Lower leg skin (tissue), 3 donors: ENCODE measurements at regions not wholly inside any gene's neighbourhood (a gene's known extent, or its start where the extent isn't known, plus 50 kb on each side); places are given as distances from the start of the nearest gene placed in this dataset.
"Not testable (repeated sequence)": the region's sequence is repeated elsewhere in the genome, so short reads cannot be mapped to it uniquely, and the experiment has no call there.

Source experiments
- CTCF ChIP-seq, 3 donors: fragments of 450-650 bp; IDR thresholded peaks; one replicate each; pipeline ENCODE4 v1.5.1; 2016; ENCODE audit warnings: antibody characterized with exemption in 3 of 3, mild to moderate bottlenecking in 3 of 3, moderate library complexity in 2 of 3
- POLR2A ChIP-seq, 2 donors: fragments of 450-650 bp; IDR thresholded peaks; one replicate each; pipeline ENCODE4 v1.6.1; 2016 to 2017; ENCODE audit warnings: antibody characterized with exemption in 2 of 2, mild to moderate bottlenecking in 1 of 2, moderate library complexity in 1 of 2

- not testable (repeated sequence) for TF ChIP-seq CTCF, POLR2A (IDR thresholded peaks at IDR 0.05)
These were observed 138.2 kb upstream of the MSX2 start for GRCh38 chr5:174586163-174586562.
